Stomach (tissue), 4 donors: ENCODE measurements at regions not wholly inside any gene's neighbourhood (a gene's known extent, or its start where the extent isn't known, plus 50 kb on each side); places are given as distances from the start of the nearest gene placed in this dataset.

Source experiments
- CTCF ChIP-seq, 7 experiments: fragments of 450-650 bp in 4 of 7; fragments of 200-600 bp in 3 of 7; sonication (generic) in 3 of 7; IDR thresholded peaks; one replicate each; pipeline ENCODE4 v1.5.1; 2016 to 2019; ENCODE audit warnings: antibody characterized with exemption in 7 of 7, control low read depth in 2 of 7, mild to moderate bottlenecking in 1 of 7
- POLR2A ChIP-seq, 4 donors: fragments of 450-650 bp; IDR thresholded peaks; one replicate each; pipeline ENCODE4 v1.6.1; 2016; ENCODE audit warnings: antibody characterized with exemption in 4 of 4, control low read depth in 2 of 4, mild to moderate bottlenecking in 1 of 4, moderate library complexity in 1 of 4

DNA sequence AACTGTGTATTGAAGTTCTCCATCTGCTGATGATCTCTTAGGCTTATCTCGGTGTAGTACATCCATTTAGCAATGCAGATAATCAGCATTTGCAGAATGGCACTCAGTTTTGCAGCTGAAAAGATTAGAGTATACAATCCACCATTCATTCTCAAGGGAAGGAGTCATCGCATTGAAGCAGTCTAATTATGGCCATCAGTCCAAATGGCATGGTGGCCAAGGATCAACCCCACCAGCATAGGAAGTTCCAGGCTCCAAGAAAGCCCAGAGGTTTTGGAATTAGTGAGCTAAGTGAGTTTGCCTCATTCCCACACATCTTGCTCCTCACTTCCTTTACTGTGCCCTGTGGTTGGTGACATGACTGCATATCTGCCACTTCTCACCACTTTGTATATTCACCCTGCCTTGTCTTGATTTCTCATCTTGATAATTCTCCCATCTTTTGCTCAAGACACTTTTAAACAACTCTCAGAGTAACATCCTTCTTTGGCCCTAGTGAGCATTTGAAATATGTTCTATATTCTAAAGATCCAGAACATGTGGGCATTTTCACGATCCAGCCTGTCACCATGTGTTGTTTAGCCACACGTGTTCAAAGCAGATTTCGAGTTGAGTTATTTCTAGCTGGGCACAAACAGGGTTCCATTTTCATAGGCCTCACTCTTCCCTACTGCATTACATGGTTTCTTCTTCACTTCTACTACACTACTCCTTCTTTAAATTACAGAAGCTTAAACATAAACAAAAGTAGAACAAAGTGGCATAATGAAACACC lies 1119.8 kb downstream of the TSN start:
- no peak for TF ChIP-seq CTCF (IDR thresholded peaks at IDR 0.05)
- no peak for TF ChIP-seq POLR2A (IDR thresholded peaks at IDR 0.05)
